ENCODE measurements at regions not wholly inside any gene's neighbourhood (a gene's known extent, or its start where the extent isn't known, plus 50 kb on each side); places are given as distances from the start of the nearest gene placed in this dataset.

- TF ChIP-seq, protein P1, sequence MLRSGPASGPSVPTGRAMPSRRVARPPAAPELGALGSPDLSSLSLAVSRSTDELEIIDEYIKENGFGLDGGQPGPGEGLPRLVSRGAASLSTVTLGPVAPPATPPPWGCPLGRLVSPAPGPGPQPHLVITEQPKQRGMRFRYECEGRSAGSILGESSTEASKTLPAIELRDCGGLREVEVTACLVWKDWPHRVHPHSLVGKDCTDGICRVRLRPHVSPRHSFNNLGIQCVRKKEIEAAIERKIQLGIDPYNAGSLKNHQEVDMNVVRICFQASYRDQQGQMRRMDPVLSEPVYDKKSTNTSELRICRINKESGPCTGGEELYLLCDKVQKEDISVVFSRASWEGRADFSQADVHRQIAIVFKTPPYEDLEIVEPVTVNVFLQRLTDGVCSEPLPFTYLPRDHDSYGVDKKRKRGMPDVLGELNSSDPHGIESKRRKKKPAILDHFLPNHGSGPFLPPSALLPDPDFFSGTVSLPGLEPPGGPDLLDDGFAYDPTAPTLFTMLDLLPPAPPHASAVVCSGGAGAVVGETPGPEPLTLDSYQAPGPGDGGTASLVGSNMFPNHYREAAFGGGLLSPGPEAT (IDR thresholded peaks at IDR 0.05; ENCODE audit: low read depth) = no peak
These were observed 1104.4 kb upstream of the CRIM1 start (continued) for GRCh38 chr2:35251156-35251555.

GRCh38 chr2:35246702-35247101 lies 1108.9 kb upstream of the CRIM1 start:
- Histone ChIP-seq H3K4me3 (no peak overlapping the region), H3K27me3 (replicated peaks in 1 of 2; ENCODE audit: control insufficient read depth in 2 of 2, insufficient read depth in 2 of 2, low read length in 1 of 2) (no peaks in the 10 kb centered on the region), H3K27ac (ENCODE audit: control insufficient read depth, insufficient read depth) (no peak overlapping the region), H3K4me1 (ENCODE audit: control insufficient read depth, insufficient read depth, low read length) (no peaks in the 10 kb centered on the region), H4K20me1 (ENCODE audit: control insufficient read depth, insufficient read depth) (no peaks in the 10 kb centered on the region), H3K79me2 (ENCODE audit: control insufficient read depth, insufficient read depth, low read length) (no peaks in the 10 kb centered on the region), H3K9me3 (replicated peaks; ENCODE audit: control insufficient read depth, insufficient read depth, low read length) (no peaks in the 10 kb centered on the region), H3K4me2 (ENCODE audit: control insufficient read depth, insufficient read depth) (no peak overlapping the region), H3K9ac (ENCODE audit: control insufficient read depth, insufficient read depth, low read length) (no peak overlapping the region), H3K36me3 (ENCODE audit: control insufficient read depth in 2 of 2, insufficient read depth in 2 of 2, low read length in 1 of 2) (no peaks in the 10 kb centered on the region), H2AFZ (ENCODE audit: control insufficient read depth, low read depth, low read length) (no peak overlapping the region)
- intact Hi-C loops (cut with micrococcal nuclease; ENCODE audit: unreplicated experiment) (no loop called here), in situ Hi-C loops (cut with MboI) (no loop called here)
- FAIRE-seq = no peak
- no peak for DNase-seq (ENCODE audit: low read depth, low spot score)
- WGBS (ENCODE audit: insufficient coverage, insufficient replicate concordance, low lambda C conversion rate, missing lambda C conversion rate) = 12% methylated on average over 2 of the region's 2 CpGs
- RAD21 ChIA-PET (ENCODE audit: unreplicated experiment) = no interaction called here
- SMC1A ChIA-PET (ENCODE audit: uncharacterized antibody, unreplicated experiment) = no interaction called here
- CTCF ChIA-PET = no interaction called here
- POLR2A ChIA-PET = no interaction called here
- no TSS peak for BruUV-seq (replicated peaks)
- TF ChIP-seq NR2C2 (IDR thresholded peaks at IDR 0.05; ENCODE audit: borderline replicate concordance, control insufficient read depth, insufficient read length, low read depth) (no peak), NFIC (IDR thresholded peaks at IDR 0.05; ENCODE audit: low read depth, low read length) (no peak), CBX3 (IDR thresholded peaks at IDR 0.05; ENCODE audit: borderline replicate concordance, low read depth) (no peak), GABPA (IDR thresholded peaks at IDR 0.05; ENCODE audit: low read depth) (no peak), NR2C1 (IDR thresholded peaks at IDR 0.05) (no peak), DPF2 (IDR thresholded peaks at IDR 0.05) (no peak), FOS (IDR thresholded peaks at IDR 0.05; ENCODE audit: borderline replicate concordance, extremely low read depth, insufficient read length) (no peak), CREM (IDR thresholded peaks at IDR 0.05; ENCODE audit: low read depth) (no peak), BHLHE40 (IDR thresholded peaks at IDR 0.05; ENCODE audit: borderline replicate concordance in 1 of 2, low read depth in 2 of 2, low read length in 1 of 2) (no peak)
- TF ChIP-seq, protein P2, sequence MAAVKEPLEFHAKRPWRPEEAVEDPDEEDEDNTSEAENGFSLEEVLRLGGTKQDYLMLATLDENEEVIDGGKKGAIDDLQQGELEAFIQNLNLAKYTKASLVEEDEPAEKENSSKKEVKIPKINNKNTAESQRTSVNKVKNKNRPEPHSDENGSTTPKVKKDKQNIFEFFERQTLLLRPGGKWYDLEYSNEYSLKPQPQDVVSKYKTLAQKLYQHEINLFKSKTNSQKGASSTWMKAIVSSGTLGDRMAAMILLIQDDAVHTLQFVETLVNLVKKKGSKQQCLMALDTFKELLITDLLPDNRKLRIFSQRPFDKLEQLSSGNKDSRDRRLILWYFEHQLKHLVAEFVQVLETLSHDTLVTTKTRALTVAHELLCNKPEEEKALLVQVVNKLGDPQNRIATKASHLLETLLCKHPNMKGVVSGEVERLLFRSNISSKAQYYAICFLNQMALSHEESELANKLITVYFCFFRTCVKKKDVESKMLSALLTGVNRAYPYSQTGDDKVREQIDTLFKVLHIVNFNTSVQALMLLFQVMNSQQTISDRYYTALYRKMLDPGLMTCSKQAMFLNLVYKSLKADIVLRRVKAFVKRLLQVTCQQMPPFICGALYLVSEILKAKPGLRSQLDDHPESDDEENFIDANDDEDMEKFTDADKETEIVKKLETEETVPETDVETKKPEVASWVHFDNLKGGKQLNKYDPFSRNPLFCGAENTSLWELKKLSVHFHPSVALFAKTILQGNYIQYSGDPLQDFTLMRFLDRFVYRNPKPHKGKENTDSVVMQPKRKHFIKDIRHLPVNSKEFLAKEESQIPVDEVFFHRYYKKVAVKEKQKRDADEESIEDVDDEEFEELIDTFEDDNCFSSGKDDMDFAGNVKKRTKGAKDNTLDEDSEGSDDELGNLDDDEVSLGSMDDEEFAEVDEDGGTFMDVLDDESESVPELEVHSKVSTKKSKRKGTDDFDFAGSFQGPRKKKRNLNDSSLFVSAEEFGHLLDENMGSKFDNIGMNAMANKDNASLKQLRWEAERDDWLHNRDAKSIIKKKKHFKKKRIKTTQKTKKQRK (IDR thresholded peaks at IDR 0.05; ENCODE audit: low read depth, low read length) = no peak
- TF ChIP-seq, protein P3, sequence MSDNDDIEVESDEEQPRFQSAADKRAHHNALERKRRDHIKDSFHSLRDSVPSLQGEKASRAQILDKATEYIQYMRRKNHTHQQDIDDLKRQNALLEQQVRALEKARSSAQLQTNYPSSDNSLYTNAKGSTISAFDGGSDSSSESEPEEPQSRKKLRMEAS (IDR thresholded peaks at IDR 0.05; ENCODE audit: low read depth, low read length) = no peak
- no peak for ATAC-seq

Data from GM12878 (cell line).